SK-MEL-5 (cell line): ENCODE measurements at regions not wholly inside any gene's neighbourhood (a gene's known extent, or its start where the extent isn't known, plus 50 kb on each side); places are given as distances from the start of the nearest gene placed in this dataset.
"Not testable (repeated sequence)": the region's sequence is repeated elsewhere in the genome, so short reads cannot be mapped to it uniquely, and the experiment has no call there.

Source experiments
- DNase-seq: peaks from one replicate; pipeline ENCODE4 v3.0.0-alpha.2; 2016; ENCODE audit warnings: low read depth, low spot score
- in situ Hi-C: cut with HindIII; loops from 2 replicates; pipeline ENCODE4 v1.10.0; 2016; ENCODE audit warnings: low sequenced_read_pairs, high pct_unique_total_duplicates, low pct_unique_long_range_greater_than_20kb

DNA sequence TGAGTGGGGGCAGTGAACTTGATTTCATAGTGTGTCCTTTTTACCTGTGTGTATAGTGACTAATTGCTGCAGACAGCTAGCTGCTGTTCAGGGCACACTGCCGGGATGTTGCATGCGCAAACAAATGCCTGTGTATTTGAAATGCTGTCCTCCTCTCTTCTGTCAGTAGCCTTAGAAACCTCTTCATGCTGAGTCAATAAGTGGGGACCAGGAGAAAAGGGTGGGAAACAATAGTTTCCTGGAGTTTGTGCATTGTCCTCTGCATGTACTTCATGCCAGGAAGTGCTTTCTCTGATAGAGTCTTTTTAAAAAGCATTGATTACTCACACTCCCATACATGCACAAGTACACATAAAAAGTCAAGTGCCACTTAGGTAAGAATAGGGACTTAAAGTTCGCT is 1183.7 kb upstream of the CELF2 start:
- in situ Hi-C loops = no loop called here
- no peak for DNase-seq

DNA sequence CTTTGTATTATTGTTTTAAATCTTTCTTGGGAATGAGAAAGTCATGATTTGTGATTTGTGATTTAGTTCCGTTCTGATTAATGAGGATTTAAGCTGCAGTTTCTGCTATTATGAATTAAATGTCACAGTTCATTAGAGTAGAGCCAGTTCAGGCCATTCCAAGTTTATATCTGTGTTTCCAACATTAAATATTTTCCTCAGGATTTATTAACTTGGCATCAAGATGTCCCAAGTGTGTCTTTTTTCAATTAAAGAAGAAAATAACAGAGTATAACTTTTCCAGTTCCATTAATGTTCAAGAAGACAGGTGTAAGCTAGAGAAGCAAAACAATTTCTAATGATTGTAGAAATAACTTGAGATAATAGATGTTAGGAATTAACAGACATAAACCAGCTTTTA is 1183.2 kb upstream of the CELF2 start:
- no peak for DNase-seq
- in situ Hi-C loops = no loop called here

DNA sequence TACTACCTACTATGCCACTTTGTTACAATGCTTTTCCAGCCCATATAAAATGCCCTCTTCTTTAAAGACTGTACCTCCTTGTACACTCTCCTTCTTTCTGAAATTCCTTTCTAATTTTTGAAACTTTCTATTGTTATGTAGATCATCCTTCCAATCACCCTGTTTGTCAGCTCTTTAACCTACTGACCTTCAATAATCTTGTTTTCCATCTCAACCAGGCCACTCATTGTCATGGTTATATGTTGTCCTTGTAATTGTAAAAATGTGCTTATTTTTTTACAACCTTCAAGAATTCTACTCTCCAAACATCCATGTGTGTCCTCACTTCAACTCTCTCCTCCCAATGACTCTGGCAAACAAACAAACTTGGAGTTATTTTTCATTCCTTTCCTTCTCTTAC is 1172.6 kb upstream of the CELF2 start:
- in situ Hi-C loops = no loop called here

DNA sequence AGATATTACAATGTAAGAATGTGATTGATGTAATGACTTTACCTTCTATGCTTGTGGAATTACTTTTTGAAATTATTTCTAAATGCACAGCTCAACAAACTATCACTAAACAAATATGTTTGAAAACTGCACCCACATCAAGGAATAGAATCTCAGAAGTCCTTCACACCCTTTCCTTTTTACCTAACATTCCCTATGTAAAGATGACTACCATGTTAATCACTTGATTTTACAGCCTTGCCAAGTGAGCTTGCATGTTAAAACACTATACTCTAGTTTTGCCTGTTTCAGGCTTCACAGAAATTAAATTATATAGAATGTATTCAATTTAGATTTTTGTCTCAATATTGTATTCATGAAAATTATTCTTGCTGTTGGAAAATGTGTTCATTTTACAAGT is 1169.4 kb upstream of the CELF2 start:
- in situ Hi-C loops = no loop called here
- DNase-seq = no peak

More for the DNA sequence above, 1172.6 kb upstream of the CELF2 start:
- DNase-seq = no peak

DNA sequence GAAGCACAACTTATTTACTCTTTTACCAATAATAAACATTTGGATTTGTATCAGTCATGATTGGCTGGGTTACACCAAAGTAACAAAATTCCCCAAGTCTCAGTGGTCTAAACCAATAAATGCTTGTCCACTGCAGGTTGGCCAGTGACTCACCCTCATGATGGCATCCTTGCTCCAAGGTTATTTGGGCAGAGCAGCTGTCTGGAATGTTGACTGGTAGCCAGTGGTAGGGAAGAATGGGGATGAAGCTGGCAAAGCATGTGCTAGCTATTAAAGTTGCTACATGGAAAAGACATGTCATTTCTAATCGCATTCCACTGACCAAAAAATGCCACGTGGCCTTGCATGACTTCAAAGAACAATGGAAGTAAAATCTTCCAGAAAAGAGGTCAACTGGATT is 1168.7 kb upstream of the CELF2 start:
- DNase-seq = no peak
- in situ Hi-C loops = no loop called here

DNA sequence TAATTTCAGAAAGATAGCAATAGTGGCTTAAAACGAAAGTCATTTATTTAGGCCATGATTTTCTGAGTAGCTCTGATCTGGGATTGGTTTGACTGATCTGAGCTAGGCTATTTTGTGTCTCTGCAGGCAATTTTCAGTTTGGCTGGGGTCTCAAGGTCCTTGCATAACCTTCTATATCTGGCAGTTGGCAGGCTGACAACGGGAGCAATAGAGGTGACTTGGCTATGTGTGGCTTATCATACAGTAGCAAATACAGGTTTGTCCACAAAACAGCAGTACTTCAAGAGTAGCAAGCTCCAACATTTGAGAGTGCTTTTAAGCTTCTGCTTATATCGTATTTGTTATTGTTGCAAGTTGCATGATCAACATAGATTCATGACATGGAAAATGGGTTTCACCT is 1167.3 kb upstream of the CELF2 start:
- DNase-seq = no peak
- in situ Hi-C loops = no loop called here

DNA sequence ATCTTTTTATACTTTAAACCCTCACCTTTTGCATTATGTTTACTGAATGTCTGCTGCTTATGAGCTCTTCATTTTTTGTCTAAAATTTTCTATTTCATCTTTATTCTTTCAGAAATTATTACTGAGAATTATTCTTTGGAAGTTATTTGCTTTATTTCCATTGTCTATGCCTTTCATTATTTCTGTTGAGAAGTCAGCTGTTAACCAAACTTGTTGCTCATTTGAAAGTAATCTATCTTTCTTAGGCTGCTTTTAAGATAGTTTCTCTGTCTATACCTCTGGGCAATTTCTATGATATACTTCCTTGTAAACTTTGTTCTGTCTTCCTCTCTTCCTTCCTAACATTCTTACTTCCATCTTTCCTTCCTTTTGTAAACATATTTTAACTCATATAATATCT is 1165.9 kb upstream of the CELF2 start:
- no peak for DNase-seq
- in situ Hi-C loops = no loop called here

DNA sequence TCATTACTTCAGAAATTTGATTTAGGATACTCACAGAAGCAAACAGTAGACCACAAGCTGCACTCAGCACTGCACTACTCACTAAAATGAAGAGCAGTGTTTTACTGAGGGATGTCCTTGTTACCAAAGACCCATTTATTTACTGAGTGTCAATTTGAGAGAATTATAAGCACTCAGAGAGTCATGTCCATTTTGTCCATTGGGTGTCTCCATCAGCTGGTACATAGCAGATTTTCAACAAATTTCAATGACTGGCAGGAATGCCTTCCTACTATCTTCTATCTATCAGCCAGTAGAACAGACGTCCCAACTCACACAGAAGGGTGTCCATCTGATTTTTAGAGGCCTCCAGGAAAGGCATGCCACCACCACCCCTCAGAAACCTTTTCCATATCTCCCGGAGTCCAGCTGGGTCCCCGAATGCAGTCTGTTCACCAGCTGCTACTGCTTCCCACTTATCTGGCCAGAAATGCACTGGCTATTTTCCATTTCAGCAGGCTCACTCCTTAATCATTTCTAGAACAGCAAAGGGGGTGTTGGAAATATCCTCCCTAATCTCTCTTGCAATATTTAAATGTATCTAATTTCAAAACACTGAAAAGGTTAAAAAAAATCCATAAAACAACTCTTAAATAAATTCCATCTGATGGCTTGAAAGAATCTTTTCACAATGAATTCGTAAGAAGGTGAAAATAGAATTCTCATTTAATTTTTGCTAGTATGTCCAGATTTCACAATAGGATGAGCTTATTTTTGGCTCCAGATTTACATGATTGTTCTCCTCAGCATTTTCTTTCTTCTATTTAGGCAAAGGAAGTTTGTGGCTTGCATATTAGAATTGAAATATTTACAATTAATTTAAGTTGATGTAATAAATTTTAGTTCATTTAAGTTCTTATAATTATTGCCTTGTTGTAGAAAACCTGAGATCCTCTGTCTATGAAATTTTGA is 1164.0 kb upstream of the CELF2 start:
- in situ Hi-C loops = no loop called here
- DNase-seq = no peak

DNA sequence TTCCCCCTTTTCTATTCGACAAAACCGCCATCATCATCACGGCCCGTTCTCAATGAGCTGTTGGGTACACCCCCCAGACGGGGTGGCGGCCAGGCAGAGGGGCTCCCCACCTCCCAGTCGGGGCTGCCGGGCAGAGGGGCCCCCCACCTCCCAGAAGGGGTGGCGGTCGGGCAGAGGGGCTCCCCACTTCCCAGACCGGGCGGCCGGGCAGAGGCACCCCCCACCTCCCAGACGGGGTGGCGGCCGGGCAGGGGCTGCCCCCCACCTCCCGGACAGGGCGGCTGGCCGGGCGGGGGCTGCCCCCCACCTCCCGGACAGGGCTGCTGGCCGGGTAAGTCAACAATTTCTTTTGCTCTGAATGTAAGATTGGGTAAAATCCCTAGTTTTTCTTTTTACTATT is 1162.2 kb upstream of the CELF2 start:
- in situ Hi-C loops, DNase-seq: not testable (repeated sequence)

DNA sequence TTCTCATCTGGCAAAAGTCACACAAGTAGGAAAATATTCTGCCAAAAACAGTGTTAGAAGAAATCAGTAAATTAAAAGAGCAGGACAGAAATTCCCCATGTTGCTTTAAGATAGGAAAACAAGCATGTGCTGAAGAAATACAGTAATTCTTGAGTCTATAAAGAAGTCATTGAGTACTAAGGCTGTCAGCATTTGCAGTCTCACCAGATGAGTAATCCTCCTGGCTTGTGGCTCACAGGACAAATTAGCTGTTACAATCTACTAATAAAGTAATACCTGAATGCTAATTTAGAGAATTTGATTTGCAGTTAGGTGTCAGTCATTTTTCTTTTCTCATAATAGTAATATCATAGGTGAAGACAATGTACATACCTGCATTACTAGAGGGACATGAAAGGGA is 1158.9 kb upstream of the CELF2 start:
- DNase-seq = no peak
- in situ Hi-C loops = no loop called here

DNA sequence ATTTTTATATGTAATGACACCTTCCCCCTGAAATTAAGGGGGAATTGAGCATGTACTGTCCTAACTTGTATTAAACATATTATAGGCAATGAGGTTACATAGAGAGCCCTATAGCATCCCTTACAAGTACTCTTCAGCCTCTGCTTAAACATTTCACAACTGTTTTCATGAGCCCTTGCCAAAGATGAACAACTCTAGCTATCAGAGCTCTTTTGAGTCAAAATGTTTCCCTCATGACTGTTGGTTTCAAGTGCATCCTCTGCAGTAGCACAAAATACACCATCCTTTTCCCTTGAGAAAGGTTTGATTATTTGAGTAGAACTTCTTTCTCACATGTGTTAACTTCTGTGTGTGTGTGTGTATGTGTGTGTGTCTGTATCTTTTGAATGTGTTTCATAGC is 1157.6 kb upstream of the CELF2 start:
- in situ Hi-C loops = no loop called here
- DNase-seq = no peak

DNA sequence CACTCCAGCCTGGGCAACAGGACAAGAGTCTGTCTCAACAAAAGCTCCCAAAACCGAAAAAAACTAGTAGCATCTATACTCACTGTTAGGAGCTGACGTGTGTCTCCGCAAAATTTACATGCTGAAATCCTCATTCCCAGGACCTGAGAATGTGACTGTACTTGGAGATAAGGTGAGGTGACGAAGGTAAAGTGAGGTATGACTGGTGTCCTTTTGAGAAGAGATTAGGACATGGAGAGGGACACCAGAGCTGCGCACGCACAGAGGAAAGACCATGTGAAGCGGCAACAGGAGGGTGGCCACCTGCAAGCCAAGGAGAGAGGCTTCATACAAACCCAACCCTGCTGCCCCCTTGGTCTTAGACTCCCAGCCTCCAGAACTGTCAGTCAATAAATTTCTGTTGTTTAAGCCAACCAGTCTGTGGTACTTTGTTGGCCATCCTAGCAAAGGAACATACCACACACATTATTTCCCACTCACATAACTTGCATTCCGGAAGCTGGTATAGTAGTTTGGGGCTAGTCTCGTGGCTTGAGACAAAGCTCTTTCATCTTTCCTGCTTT is 1154.0 kb upstream of the CELF2 start:
- DNase-seq = no peak
- in situ Hi-C loops = no loop called here

DNA sequence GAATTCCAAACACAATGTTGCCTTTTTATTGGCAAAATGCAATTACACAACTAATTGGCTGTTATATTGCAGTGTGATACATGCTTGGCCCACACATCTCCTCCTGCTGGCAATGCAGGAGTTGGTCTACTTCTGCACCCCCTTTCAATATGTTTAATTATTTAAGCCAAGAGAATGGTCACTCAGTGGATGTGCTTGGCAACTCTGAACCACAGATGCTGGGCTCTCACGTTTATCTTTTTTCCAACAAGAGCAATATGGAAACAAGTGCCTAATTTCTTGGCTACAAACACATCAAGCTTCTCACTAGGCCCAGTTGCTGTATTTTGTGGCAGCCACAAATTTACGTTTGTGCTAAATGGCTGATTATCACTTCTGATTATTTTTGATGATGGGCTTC is 1149.2 kb upstream of the CELF2 start:
- in situ Hi-C loops = no loop called here

DNA sequence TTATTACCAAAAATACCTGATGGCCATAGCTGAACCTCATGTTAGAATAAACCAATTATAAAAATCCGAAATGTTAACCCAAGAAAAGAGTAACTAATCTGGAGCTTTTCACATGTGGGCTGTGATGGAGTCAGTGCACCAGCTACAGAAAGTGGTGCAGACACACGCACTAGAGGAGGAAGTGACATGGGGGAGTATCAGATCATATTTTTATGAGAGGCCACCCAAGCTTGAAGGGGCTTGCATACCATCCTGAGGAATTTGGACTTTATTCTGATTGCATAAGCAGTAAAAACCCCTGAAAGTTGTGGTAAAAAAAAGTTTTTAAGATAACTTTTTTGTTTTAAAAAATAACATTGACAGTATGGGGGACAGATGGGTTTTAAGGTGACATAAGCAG is 1148.5 kb upstream of the CELF2 start:
- in situ Hi-C loops = no loop called here
- no peak for DNase-seq

More for the DNA sequence above, 1149.2 kb upstream of the CELF2 start:
- DNase-seq = no peak

DNA sequence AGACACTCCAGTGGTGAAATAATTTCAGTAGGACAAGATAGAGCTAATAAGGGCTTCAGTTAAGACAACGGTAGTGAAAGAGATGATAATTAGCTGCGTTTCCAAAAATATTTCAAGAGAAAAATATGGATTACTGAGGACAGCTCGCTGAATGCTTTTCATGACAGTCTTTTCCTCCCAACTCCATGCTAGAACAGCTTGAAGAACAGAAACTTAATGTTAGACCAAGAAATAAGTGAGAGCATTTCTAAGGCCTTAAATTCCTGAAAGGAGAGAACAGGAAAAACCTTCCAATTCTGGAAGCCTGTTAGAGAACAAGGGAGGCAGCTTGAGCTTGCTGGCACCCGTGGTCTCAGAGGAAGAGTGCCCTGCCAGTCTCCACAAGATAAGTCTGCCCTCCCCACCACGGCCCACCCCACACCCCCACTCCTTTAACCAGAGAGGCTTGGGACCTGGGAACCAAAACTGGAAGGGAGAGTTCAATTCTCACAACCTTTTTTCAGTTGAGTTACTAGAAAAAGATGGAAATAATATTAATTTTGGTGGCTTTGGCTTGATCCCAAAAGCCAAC is 1148.0 kb upstream of the CELF2 start:
- in situ Hi-C loops = no loop called here
- DNase-seq = no peak

DNA sequence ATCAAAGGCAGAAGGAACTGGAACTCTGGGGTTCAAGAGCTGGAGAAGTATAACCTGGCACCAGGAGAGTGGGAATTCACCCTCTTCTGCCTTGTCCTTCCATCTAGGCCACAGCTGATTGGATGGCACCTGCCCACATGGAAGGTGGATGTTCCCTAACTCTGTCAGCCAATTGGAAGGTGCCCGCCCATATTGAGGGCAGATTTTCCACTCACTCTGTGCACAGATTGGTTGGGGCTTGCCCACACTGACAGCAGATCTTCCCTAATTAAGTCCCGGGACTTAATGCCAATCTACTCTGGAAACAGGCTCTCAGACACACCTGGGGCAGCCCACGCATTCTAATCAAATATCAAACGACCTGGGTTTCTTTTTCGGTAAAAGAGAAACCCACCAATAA is 1142.3 kb upstream of the CELF2 start:
- in situ Hi-C loops = no loop called here
- DNase-seq = no peak

DNA sequence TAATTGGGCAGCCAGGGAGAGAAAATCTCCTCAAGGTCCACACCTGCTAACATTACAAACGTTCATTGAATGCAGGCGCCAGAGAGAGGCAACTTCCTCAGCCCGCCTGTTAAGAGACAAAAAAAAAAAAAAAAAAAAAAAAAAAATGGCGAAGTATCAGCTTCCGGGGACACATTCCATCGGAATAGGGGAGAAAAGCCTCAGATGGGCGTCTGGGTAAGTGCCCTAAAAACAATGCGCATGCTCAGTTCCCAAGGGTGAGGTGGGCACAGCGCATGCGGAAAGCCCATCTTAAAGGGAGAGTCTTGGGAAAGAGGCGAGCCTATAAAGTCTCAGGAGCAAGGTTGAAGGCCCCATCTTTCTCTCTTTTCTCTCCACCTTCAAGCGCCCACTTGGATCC is 1139.7 kb upstream of the CELF2 start:
- DNase-seq = peak; percentile 16
- in situ Hi-C loops = no loop called here

DNA sequence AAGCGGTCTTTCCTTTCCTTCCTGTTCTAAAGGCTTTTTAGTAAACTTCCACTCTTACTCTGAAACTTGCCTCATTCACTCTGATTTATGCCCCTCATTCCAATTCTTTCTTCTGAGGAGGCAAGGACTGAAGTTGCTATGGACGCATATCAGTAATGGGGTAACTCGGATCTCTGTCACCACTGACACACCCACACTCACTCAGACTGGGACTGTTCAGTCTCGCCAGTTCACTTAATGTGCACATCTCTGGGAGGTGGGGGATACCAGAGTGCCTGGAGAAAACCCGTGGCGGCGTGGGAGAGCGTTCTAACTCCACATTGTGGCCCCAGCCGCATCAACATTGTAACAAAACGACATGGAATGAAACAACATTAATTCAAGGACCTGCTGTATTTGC is 1139.3 kb upstream of the CELF2 start:
- no peak for DNase-seq
- in situ Hi-C loops = no loop called here

DNA sequence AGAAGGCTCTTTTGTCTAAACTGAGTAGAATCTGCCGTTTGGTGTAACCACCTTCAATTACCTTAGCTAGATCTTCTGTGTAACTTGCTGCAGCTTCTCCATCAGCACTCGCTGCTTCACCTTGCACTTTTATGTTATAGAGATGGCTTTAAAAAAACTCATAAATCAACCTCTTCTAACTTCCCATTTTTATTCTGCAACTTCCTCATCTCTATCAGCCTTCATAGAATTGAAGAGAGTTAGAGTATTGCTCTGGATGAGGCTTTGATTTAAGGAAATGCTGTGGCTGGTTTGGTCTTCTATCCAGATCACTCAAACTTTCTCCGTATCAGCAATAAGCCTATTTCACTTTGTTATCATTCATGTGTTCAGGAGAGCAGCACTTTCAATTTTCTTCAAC is 1131.9 kb upstream of the CELF2 start:
- DNase-seq = no peak
- in situ Hi-C loops = no loop called here
